ENCODE measurements at regions not wholly inside any gene's neighbourhood (a gene's known extent, or its start where the extent isn't known, plus 50 kb on each side); places are given as distances from the start of the nearest gene placed in this dataset.

DNA sequence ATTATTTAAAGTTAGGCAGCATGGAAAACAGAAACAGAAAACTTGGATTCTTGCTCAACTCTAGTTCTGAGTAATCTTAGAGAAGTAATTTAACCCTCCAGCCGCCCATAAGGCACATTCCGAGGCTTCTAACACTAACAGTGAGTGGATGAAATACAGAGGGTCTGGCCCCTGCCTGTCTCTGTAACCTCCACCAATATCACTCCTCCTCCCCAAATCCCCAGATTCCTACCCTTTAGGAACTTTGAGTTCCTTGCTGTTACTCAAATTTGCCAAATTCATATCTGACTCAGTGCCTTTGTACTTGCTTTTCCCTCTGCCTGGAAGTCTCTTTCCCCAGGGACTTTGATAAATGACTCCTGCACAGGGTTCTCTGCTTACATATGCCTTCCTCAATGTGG lies 112.5 kb upstream of the TGFBR2 start:
- CTCF ChIA-PET: no interaction called here
- Mint-ChIP-seq H3K4me3 (no peak overlapping the region), H3K27me3 (no peaks in the 10 kb centered on the region), H3K9me3 (ENCODE audit: low read depth) (peaks cover 9% of the 10 kb centered on the region), H3K36me3 (peaks cover 5% of the 10 kb centered on the region), H3K4me1 (no peaks in the 10 kb centered on the region), H3K27ac (no peak overlapping the region)
- ATAC-seq: no peak
- no peak for DNase-seq

- DNase-seq: no peak
- H3K36me3 Mint-ChIP-seq: peaks cover 1% of the 10 kb centered on the region
- no peaks in the 10 kb centered on the region for H3K9me3 Mint-ChIP-seq (ENCODE audit: low read depth)
- no peak overlapping the region for H3K27ac Mint-ChIP-seq
- ATAC-seq: no peak
- no peak overlapping the region for H3K4me3 Mint-ChIP-seq
- no peaks in the 10 kb centered on the region for H3K27me3 Mint-ChIP-seq
- H3K4me1 Mint-ChIP-seq: peaks cover 9% of the 10 kb centered on the region
- CTCF ChIA-PET: no interaction called here
These were observed 111.0 kb upstream of the TGFBR2 start for GRCh38 chr3:30495172-30496065.

GRCh38 chr3:30496066-30496966 lies 110.1 kb upstream of the TGFBR2 start:
- CTCF ChIA-PET: interaction anchor here (0.7 kb wide), 1 partner anchor 608 kb away, joined by 3 read pairs; no protein-coding TSS in a partner anchor

GRCh38 chr3:30498587-30498967 lies 107.8 kb upstream of the TGFBR2 start:
- H3K4me1 Mint-ChIP-seq: peaks cover 36% of the 10 kb centered on the region

More at GRCh38 chr3:30496066-30496966, 110.1 kb upstream of the TGFBR2 start:
- Mint-ChIP-seq H3K36me3 (peaks cover 3% of the 10 kb centered on the region), H3K27ac (no peak overlapping the region), H3K4me3 (no peak overlapping the region), H3K9me3 (ENCODE audit: low read depth) (no peaks in the 10 kb centered on the region), H3K4me1 (peaks cover 18% of the 10 kb centered on the region), H3K27me3 (no peaks in the 10 kb centered on the region)
- no peak for ATAC-seq
- DNase-seq: no peak

DNA sequence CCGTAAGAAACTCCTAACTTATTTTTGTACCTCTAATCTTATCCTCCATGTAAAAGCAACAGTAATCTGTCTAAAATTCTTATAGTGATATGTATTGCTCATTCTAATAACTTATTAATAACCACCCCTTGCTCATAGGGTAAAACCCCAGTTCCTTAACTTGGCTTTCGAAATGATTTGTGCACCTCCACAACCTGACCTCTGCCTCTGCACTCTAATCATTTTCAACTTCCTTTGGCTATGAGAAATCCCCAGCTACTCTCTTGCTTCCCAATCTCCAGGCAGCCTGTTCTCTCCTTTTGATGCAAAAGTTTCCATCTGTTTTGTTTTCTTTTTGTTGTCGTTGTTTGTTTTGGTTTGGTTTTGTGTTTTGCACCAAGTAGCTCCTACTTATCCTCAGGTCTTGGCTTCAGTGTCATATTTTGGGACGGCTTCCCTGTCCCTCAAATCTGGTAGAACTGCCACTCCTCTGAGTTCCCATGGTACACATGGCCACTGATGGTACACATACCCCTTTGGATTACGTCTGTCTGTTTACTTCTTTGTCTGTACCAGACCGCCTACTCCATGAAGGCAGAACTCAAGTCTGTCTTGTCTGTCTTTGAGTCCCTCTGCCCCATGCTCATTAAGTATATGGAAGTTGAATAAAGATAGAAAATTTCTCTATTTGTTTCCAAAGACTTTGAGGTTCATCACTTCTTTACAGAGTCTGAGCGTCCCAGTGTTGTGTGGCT lies 105.6 kb upstream of the TGFBR2 start:
- Mint-ChIP-seq H3K4me3 (peak overlapping the region; percentile 1), H3K36me3 (peaks cover 5% of the 10 kb centered on the region), H3K27ac (peak overlapping the region; percentile 53), H3K9me3 (ENCODE audit: low read depth) (peaks cover 2% of the 10 kb centered on the region), H3K27me3 (no peaks in the 10 kb centered on the region), H3K4me1 (peaks cover 37% of the 10 kb centered on the region)
- ATAC-seq (peak; percentile 79), DNase-seq (peak; percentile 45)
- CTCF ChIA-PET: no interaction called here

More at GRCh38 chr3:30498587-30498967, 107.8 kb upstream of the TGFBR2 start:
- DNase-seq (no peak), ATAC-seq (no peak)
- Mint-ChIP-seq H3K27me3 (no peaks in the 10 kb centered on the region), H3K9me3 (ENCODE audit: low read depth) (no peaks in the 10 kb centered on the region), H3K27ac (no peak overlapping the region), H3K4me3 (no peak overlapping the region), H3K36me3 (peaks cover 3% of the 10 kb centered on the region)
- CTCF ChIA-PET: no interaction called here

GRCh38 chr3:30501526-30501925 lies 104.9 kb upstream of the TGFBR2 start:
- DNase-seq: no peak
- Mint-ChIP-seq H3K27me3 (no peaks in the 10 kb centered on the region), H3K27ac (no peak overlapping the region), H3K36me3 (peaks cover 5% of the 10 kb centered on the region), H3K9me3 (ENCODE audit: low read depth) (peaks cover 2% of the 10 kb centered on the region), H3K4me3 (no peak overlapping the region), H3K4me1 (peaks cover 37% of the 10 kb centered on the region)
- ATAC-seq: no peak
- CTCF ChIA-PET: no interaction called here

DNA sequence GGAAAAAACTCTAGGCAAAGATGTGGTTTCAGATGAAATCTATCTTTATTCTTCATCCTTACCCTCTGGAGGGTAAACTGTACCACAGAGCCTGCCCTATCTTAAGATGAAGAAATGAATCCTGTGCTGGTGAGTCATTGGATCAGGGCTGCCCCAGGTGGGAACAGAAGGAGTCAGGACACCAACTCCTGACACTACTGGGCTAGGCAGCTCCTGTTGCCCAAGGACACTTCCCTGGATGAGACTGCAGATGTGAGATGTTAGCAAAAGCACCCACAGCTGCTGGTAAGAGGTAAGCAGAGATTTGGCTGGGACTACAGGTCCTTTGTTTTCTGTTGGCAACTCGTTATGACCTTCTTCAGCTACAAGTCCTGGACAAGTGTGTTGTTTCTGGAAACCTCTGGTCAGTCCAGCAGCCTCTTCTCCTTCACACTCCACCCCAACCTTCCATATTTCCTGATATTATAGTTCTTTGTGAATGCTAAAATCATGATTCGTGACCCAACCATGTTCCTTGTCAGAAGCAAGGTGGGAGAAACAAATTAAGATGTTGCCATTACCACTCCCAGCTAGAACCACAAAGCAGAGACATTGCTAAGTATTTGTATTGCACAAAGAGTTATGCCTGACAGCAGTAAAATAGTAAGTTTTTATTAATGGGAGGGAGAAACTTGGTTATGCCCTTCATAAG lies 104.2 kb upstream of the TGFBR2 start:
- no peaks in the 10 kb centered on the region for H3K27me3 Mint-ChIP-seq
- no peak overlapping the region for H3K27ac Mint-ChIP-seq
- ATAC-seq: no peak
- peaks cover 5% of the 10 kb centered on the region for H3K36me3 Mint-ChIP-seq
- CTCF ChIA-PET: no interaction called here
- H3K4me3 Mint-ChIP-seq: no peak overlapping the region
- peaks cover 37% of the 10 kb centered on the region for H3K4me1 Mint-ChIP-seq
- peaks cover 2% of the 10 kb centered on the region for H3K9me3 Mint-ChIP-seq (ENCODE audit: low read depth)
- no peak for DNase-seq

- CTCF ChIA-PET: no interaction called here
- ATAC-seq: no peak
- no peak overlapping the region for H3K4me3 Mint-ChIP-seq
These were observed 103.7 kb upstream of the TGFBR2 start for GRCh38 chr3:30502742-30503073.

DNA sequence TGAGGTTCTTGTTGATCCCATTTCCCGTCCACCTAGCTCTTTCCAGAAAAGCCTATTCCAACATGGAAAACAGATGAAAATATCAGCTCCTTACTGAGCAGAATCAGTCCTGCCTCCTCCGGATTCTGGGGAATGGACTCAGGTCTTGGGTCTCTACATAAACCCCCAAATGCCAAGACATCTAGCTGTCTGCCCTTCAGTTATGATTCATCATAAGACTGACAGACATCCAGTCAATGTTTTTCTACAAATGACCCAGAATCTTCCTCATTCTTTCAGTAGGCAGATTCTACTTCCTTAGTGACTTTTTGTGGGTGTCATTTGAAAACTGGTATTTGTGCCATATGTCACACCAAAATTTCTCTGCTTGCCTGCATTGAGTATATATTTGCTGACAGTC lies 103.0 kb upstream of the TGFBR2 start:
- Mint-ChIP-seq H3K36me3 (peaks cover 5% of the 10 kb centered on the region), H3K27me3 (no peaks in the 10 kb centered on the region), H3K27ac (no peak overlapping the region), H3K4me1 (peaks cover 37% of the 10 kb centered on the region), H3K4me3 (no peak overlapping the region), H3K9me3 (ENCODE audit: low read depth) (peaks cover 2% of the 10 kb centered on the region)
- ATAC-seq: no peak
- CTCF ChIA-PET: no interaction called here
- DNase-seq: no peak

More at GRCh38 chr3:30502742-30503073, 103.7 kb upstream of the TGFBR2 start:
- peaks cover 37% of the 10 kb centered on the region for H3K4me1 Mint-ChIP-seq
- no peak for DNase-seq
- no peak overlapping the region for H3K27ac Mint-ChIP-seq
- H3K27me3 Mint-ChIP-seq: no peaks in the 10 kb centered on the region
- peaks cover 5% of the 10 kb centered on the region for H3K36me3 Mint-ChIP-seq
- peaks cover 2% of the 10 kb centered on the region for H3K9me3 Mint-ChIP-seq (ENCODE audit: low read depth)

DNA sequence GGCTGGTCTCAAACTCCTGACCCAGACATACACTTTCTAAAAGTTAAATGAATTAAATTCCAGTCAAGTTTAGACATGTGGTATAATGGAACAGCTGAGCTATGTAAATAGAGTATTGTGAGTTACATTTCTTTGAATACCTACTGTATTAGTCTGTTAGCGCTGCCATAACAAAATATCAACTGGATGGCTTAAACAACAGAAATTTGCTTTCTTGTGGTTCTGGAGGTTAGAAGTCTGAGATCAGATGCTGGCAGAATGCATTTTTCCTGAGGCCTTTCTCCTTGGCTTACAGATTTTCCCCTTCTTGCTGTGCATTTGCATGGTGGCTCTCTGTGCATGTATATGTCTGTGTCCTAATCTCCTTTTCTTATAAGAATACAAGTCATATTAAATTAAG lies 101.5 kb upstream of the TGFBR2 start:
- ATAC-seq (no peak), DNase-seq (no peak)

GRCh38 chr3:30505866-30506520 lies 100.4 kb upstream of the TGFBR2 start:
- H3K27me3 Mint-ChIP-seq: no peaks in the 10 kb centered on the region
- CTCF ChIA-PET: no interaction called here
- no peak for ATAC-seq
- H3K36me3 Mint-ChIP-seq: peaks cover 2% of the 10 kb centered on the region
- H3K9me3 Mint-ChIP-seq (ENCODE audit: low read depth): peaks cover 2% of the 10 kb centered on the region
- H3K27ac Mint-ChIP-seq: no peak overlapping the region
- DNase-seq: no peak
- H3K4me3 Mint-ChIP-seq: no peak overlapping the region
- peaks cover 23% of the 10 kb centered on the region for H3K4me1 Mint-ChIP-seq

More for the DNA sequence above, 101.5 kb upstream of the TGFBR2 start:
- H3K4me3 Mint-ChIP-seq: no peak overlapping the region
- peaks cover 2% of the 10 kb centered on the region for H3K9me3 Mint-ChIP-seq (ENCODE audit: low read depth)
- H3K27me3 Mint-ChIP-seq: no peaks in the 10 kb centered on the region
- peaks cover 32% of the 10 kb centered on the region for H3K4me1 Mint-ChIP-seq
- no peak overlapping the region for H3K27ac Mint-ChIP-seq
- peaks cover 5% of the 10 kb centered on the region for H3K36me3 Mint-ChIP-seq
- CTCF ChIA-PET: no interaction called here

- Mint-ChIP-seq H3K4me3 (no peak overlapping the region), H3K4me1 (peaks cover 7% of the 10 kb centered on the region), H3K27ac (no peak overlapping the region), H3K27me3 (no peaks in the 10 kb centered on the region), H3K9me3 (ENCODE audit: low read depth) (peaks cover 2% of the 10 kb centered on the region), H3K36me3 (peaks cover 2% of the 10 kb centered on the region)
- DNase-seq (no peak), ATAC-seq (no peak)
- CTCF ChIA-PET: no interaction called here
These were observed 98.1 kb upstream of the TGFBR2 start for GRCh38 chr3:30508339-30508738.
